HG03342 (cell line): ENCODE measurements at regions not wholly inside any gene's neighbourhood (a gene's known extent, or its start where the extent isn't known, plus 50 kb on each side); places are given as distances from the start of the nearest gene placed in this dataset.

Experiments
- ATAC-seq: cut with Tn5 transposase; IDR thresholded peaks from one replicate; pipeline ENCODE4 v1.9.1; 2021; ENCODE audit warnings: mild to moderate bottlenecking, moderate library complexity; ENCODE audit not compliant: unreplicated experiment

GRCh38 chr20:39474879-39475278, 512.7 kb downstream of the DHX35 start:
- ATAC-seq = no peak

- no peak for ATAC-seq
Measured at GRCh38 chr20:39473536-39473935, 511.4 kb downstream of the DHX35 start.

- no peak for ATAC-seq
Measured at GRCh38 chr20:39468703-39469102, 506.6 kb downstream of the DHX35 start.

GRCh38 chr20:39464238-39464637, 502.1 kb downstream of the DHX35 start:
- no peak for ATAC-seq

GRCh38 chr20:39462416-39462945, 500.3 kb downstream of the DHX35 start:
- no peak for ATAC-seq

- no peak for ATAC-seq
Measured at GRCh38 chr20:39458452-39458851, 496.3 kb downstream of the DHX35 start.

- ATAC-seq = no peak
Measured at GRCh38 chr20:39453890-39454289, 491.7 kb downstream of the DHX35 start.

GRCh38 chr20:39452583-39453340, 490.6 kb downstream of the DHX35 start:
- no peak for ATAC-seq

- no peak for ATAC-seq
Measured at GRCh38 chr20:39451386-39451785, 489.2 kb downstream of the DHX35 start.

- no peak for ATAC-seq
Measured at GRCh38 chr20:39446397-39446796, 484.3 kb downstream of the DHX35 start.

- ATAC-seq = no peak
Measured at GRCh38 chr20:39445095-39445494, 483.0 kb downstream of the DHX35 start.

- no peak for ATAC-seq
Measured at GRCh38 chr20:39433466-39433865, 471.3 kb downstream of the DHX35 start.

- ATAC-seq = no peak
Measured at GRCh38 chr20:39431091-39431880, 469.1 kb downstream of the DHX35 start.

GRCh38 chr20:39429726-39430125, 467.6 kb downstream of the DHX35 start:
- no peak for ATAC-seq

- no peak for ATAC-seq
Measured at GRCh38 chr20:39424962-39425678, 463.0 kb downstream of the DHX35 start.

- ATAC-seq = no peak
Measured at GRCh38 chr20:39421571-39422105, 459.5 kb downstream of the DHX35 start.

- no peak for ATAC-seq
Measured at GRCh38 chr20:39412091-39412490, 449.9 kb downstream of the DHX35 start.

GRCh38 chr20:39399463-39399862, 437.3 kb downstream of the DHX35 start:
- no peak for ATAC-seq

- ATAC-seq = no peak
Measured at GRCh38 chr20:39398656-39399055, 436.5 kb downstream of the DHX35 start.

- no peak for ATAC-seq
Measured at GRCh38 chr20:39397646-39398045, 435.5 kb downstream of the DHX35 start.
